ENCODE measurements at regions not wholly inside any gene's neighbourhood (a gene's known extent, or its start where the extent isn't known, plus 50 kb on each side); places are given as distances from the start of the nearest gene placed in this dataset.
"Not testable (repeated sequence)": the region's sequence is repeated elsewhere in the genome, so short reads cannot be mapped to it uniquely, and the experiment has no call there.

GRCh38 chr2:110016381-110017092 is 99.1 kb downstream of the MALL start:
- RAD21 ChIA-PET (ENCODE audit: low non-redundant PET in 1 of 2, low total read pairs in 2 of 2, uncharacterized antibody in 2 of 2, unreplicated experiment in 2 of 2); H3K27ac ChIP-seq (ENCODE audit: low read depth, low read length); H3K4me1 ChIP-seq (ENCODE audit: control insufficient read depth in 1 of 2, insufficient read depth in 2 of 2, low read length in 2 of 2); BruUV-seq (replicated peaks); POLR2A ChIA-PET; H2AFZ ChIP-seq (ENCODE audit: low read depth, low read length, poor library complexity, severe bottlenecking); H3K4me2 ChIP-seq (ENCODE audit: low read length); H3K9me2 ChIP-seq (ENCODE audit: insufficient read depth); intact Hi-C loops (cut with micrococcal nuclease); H3K4me3 ChIP-seq (replicated peaks in 1 of 2; ENCODE audit: low read depth in 1 of 2, low read length in 2 of 2); H3K9ac ChIP-seq (ENCODE audit: low read length); H4K20me1 ChIP-seq (ENCODE audit: insufficient read depth); H3K9me3 ChIP-seq (ENCODE audit: control insufficient read depth in 1 of 2, insufficient read depth in 1 of 2, low read depth in 1 of 2, low read length in 2 of 2); H3K79me2 ChIP-seq (ENCODE audit: insufficient read depth, low read length); H3K36me3 ChIP-seq (ENCODE audit: control insufficient read depth in 1 of 2, insufficient read depth in 2 of 2, low read length in 2 of 2); CTCF ChIA-PET; DNase-seq (ENCODE audit: low read depth, low spot score); H3K27me3 ChIP-seq (ENCODE audit: insufficient read depth, low read length): not testable (repeated sequence)
- ATAC-seq: peak; percentile 100

- POLR2A ChIA-PET; H3K9me2 ChIP-seq (ENCODE audit: insufficient read depth); H3K9me3 ChIP-seq (ENCODE audit: control insufficient read depth in 1 of 2, insufficient read depth in 1 of 2, low read depth in 1 of 2, low read length in 2 of 2); DNase-seq (ENCODE audit: low read depth, low spot score); H3K4me2 ChIP-seq (ENCODE audit: low read length); ATAC-seq; CTCF ChIA-PET; H3K4me3 ChIP-seq (replicated peaks in 1 of 2; ENCODE audit: low read depth in 1 of 2, low read length in 2 of 2); H3K27ac ChIP-seq (ENCODE audit: low read depth, low read length); H3K79me2 ChIP-seq (ENCODE audit: insufficient read depth, low read length); H4K20me1 ChIP-seq (ENCODE audit: insufficient read depth); H3K9ac ChIP-seq (ENCODE audit: low read length); H2AFZ ChIP-seq (ENCODE audit: low read depth, low read length, poor library complexity, severe bottlenecking); H3K36me3 ChIP-seq (ENCODE audit: control insufficient read depth in 1 of 2, insufficient read depth in 2 of 2, low read length in 2 of 2); H3K27me3 ChIP-seq (ENCODE audit: insufficient read depth, low read length); intact Hi-C loops (cut with micrococcal nuclease); H3K4me1 ChIP-seq (ENCODE audit: control insufficient read depth in 1 of 2, insufficient read depth in 2 of 2, low read length in 2 of 2); BruUV-seq (replicated peaks); RAD21 ChIA-PET (ENCODE audit: low non-redundant PET in 1 of 2, low total read pairs in 2 of 2, uncharacterized antibody in 2 of 2, unreplicated experiment in 2 of 2): not testable (repeated sequence)
These were observed 95.4 kb downstream of the MALL start for GRCh38 chr2:110020269-110020668.

GRCh38 chr2:110022278-110022677 is 93.3 kb downstream of the MALL start:
- RAD21 ChIA-PET (ENCODE audit: low non-redundant PET in 1 of 2, low total read pairs in 2 of 2, uncharacterized antibody in 2 of 2, unreplicated experiment in 2 of 2); H3K27me3 ChIP-seq (ENCODE audit: insufficient read depth, low read length); H3K9ac ChIP-seq (ENCODE audit: low read length); intact Hi-C loops (cut with micrococcal nuclease); CTCF ChIA-PET; H3K4me3 ChIP-seq (replicated peaks in 1 of 2; ENCODE audit: low read depth in 1 of 2, low read length in 2 of 2); H3K4me1 ChIP-seq (ENCODE audit: control insufficient read depth in 1 of 2, insufficient read depth in 2 of 2, low read length in 2 of 2); H3K79me2 ChIP-seq (ENCODE audit: insufficient read depth, low read length); H3K9me3 ChIP-seq (ENCODE audit: control insufficient read depth in 1 of 2, insufficient read depth in 1 of 2, low read depth in 1 of 2, low read length in 2 of 2); H2AFZ ChIP-seq (ENCODE audit: low read depth, low read length, poor library complexity, severe bottlenecking); H4K20me1 ChIP-seq (ENCODE audit: insufficient read depth); H3K27ac ChIP-seq (ENCODE audit: low read depth, low read length); POLR2A ChIA-PET; DNase-seq (ENCODE audit: low read depth, low spot score); H3K4me2 ChIP-seq (ENCODE audit: low read length); H3K36me3 ChIP-seq (ENCODE audit: control insufficient read depth in 1 of 2, insufficient read depth in 2 of 2, low read length in 2 of 2); H3K9me2 ChIP-seq (ENCODE audit: insufficient read depth); BruUV-seq (replicated peaks): not testable (repeated sequence)
- 0 out of 2 replicates have a peak, but pooled peaks have one; percentile 24 for ATAC-seq

DNA sequence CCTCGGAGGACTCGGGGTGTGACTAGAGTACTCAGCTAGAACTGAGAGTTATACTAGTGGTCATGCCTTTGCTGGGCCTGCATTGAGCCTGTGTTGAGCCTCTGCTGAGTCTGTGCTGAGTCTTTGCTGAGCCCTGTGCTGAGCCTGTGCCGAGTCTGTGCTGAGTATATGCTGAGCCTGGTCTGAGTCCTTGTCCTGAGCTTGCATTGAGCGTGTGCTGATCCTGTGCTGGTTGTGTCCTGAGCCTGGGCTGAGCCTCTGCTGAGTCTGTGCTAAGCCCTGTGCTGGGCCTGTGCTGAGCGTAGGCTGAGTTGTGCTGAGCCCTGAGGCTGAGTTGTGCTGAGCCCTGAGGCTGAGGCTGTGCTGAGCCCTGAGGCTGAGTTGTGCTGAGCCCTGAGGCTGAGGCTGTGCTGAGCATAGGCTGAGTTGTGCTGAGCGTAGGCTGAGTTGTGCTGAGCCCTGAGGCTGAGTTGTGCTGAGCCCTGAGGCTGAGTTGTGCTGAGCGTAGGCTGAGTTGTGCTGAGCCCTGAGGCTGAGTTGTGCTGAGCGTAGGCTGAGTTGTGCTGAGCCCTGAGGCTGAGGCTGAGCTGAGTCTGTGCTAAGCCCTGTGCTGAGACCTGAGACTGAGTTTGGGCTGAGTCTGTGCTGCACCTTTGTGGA is 89.4 kb downstream of the MALL start:
- ATAC-seq; H3K27me3 ChIP-seq (ENCODE audit: insufficient read depth, low read length); BruUV-seq (replicated peaks); H3K4me2 ChIP-seq (ENCODE audit: low read length); H2AFZ ChIP-seq (ENCODE audit: low read depth, low read length, poor library complexity, severe bottlenecking); H3K9me2 ChIP-seq (ENCODE audit: insufficient read depth); DNase-seq (ENCODE audit: low read depth, low spot score); H3K27ac ChIP-seq (ENCODE audit: low read depth, low read length); H3K79me2 ChIP-seq (ENCODE audit: insufficient read depth, low read length); H3K4me1 ChIP-seq (ENCODE audit: control insufficient read depth in 1 of 2, insufficient read depth in 2 of 2, low read length in 2 of 2); H3K4me3 ChIP-seq (replicated peaks in 1 of 2; ENCODE audit: low read depth in 1 of 2, low read length in 2 of 2); H4K20me1 ChIP-seq (ENCODE audit: insufficient read depth); H3K9me3 ChIP-seq (ENCODE audit: control insufficient read depth in 1 of 2, insufficient read depth in 1 of 2, low read depth in 1 of 2, low read length in 2 of 2); H3K9ac ChIP-seq (ENCODE audit: low read length); CTCF ChIA-PET; H3K36me3 ChIP-seq (ENCODE audit: control insufficient read depth in 1 of 2, insufficient read depth in 2 of 2, low read length in 2 of 2); POLR2A ChIA-PET; intact Hi-C loops (cut with micrococcal nuclease); RAD21 ChIA-PET (ENCODE audit: low non-redundant PET in 1 of 2, low total read pairs in 2 of 2, uncharacterized antibody in 2 of 2, unreplicated experiment in 2 of 2): not testable (repeated sequence)

All from HCT116 (cell line).